ENCODE measurements at regions not wholly inside any gene's neighbourhood (a gene's known extent, or its start where the extent isn't known, plus 50 kb on each side); places are given as distances from the start of the nearest gene placed in this dataset.

DNA sequence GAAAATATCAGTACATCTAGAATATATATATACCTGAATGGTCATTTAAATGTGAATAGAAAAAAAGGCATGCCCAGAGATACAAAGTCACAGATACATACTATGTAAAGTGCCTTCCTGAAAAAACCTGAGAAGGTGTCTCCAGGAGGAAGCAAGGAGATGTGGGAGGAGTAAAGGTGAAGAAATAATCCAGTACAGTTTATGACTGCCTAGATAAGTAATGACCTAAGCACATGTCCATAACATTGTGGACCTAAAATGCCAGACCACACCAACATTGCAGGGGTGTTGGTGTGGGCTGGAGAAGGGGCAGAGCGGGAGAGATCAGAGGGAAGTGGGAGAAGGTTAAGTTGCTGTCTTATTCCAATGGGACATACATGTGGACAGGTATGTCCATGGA is 226.9 kb downstream of the ZNF621 start:
- no peak for TF ChIP-seq FOXK1 (CRISPR knock-in tag; IDR thresholded peaks at IDR 0.05; ENCODE audit: borderline replicate concordance)
- no peak for TF ChIP-seq RB1 (IDR thresholded peaks at IDR 0.05; ENCODE audit: low read depth)
- no peak for TF ChIP-seq THRA (IDR thresholded peaks at IDR 0.05)
- no peak for TF ChIP-seq SMARCA4 (IDR thresholded peaks at IDR 0.05)
- no peak for TF ChIP-seq JUND (IDR thresholded peaks at IDR 0.05; ENCODE audit: borderline replicate concordance, low read depth, low read length)
- no peak for TF ChIP-seq JUND (tag; IDR thresholded peaks at IDR 0.05; ENCODE audit: borderline replicate concordance, low read depth, low read length)
- TF ChIP-seq TEAD2 (tag; IDR thresholded peaks at IDR 0.05) = no peak
- TF ChIP-seq PREB (CRISPR knock-in tag; IDR thresholded peaks at IDR 0.05) = no peak
- TF ChIP-seq RCOR1 (IDR thresholded peaks at IDR 0.05; ENCODE audit: borderline replicate concordance in 1 of 2, low read depth in 2 of 2, low read length in 2 of 2) = no peak
